ENCODE measurements at regions not wholly inside any gene's neighbourhood (a gene's known extent, or its start where the extent isn't known, plus 50 kb on each side); places are given as distances from the start of the nearest gene placed in this dataset.

GRCh38 chr2:6788614-6789013 is 77.1 kb downstream of the CMPK2 start:
- H3K9me3 Mint-ChIP-seq, result peaks cover 0 to 2% of the 10 kb centered on the region in 2 experiments; a peak in 1 of 5 replicates
- no peak overlapping the region for H3K14ac ChIP-seq (ENCODE audit: insufficient read depth, low read length)
- TF ChIP-seq CTCF (conservative IDR thresholded peaks at IDR 0.05), result no peak
- H3K4ac ChIP-seq (ENCODE audit: low read depth, low read length), result no peak overlapping the region
- no peak overlapping the region for H3K9ac ChIP-seq (ENCODE audit: extremely low read depth, insufficient read length, low read length)
- no peak overlapping the region for H2BK20ac ChIP-seq (ENCODE audit: low read depth, low read length, poor library complexity, severe bottlenecking)
- H3K27me3 ChIP-seq (ENCODE audit: insufficient read depth, low read length), result no peaks in the 10 kb centered on the region
- no peak for DNase-seq
- H3K4me1 ChIP-seq (ENCODE audit: insufficient read depth, low read length), result no peaks in the 10 kb centered on the region
- no peak overlapping the region for H4K5ac ChIP-seq (ENCODE audit: insufficient read length, low read depth, low read length)
- WGBS (ENCODE audit: extremely low coverage, insufficient read length, low lambda C conversion rate), result no CpG with 5 or more reads among the region's 2 CpGs
- H3K27me3 Mint-ChIP-seq (ENCODE audit: low read depth), result peaks cover 2% of the 10 kb centered on the region
- H3K79me2 ChIP-seq (ENCODE audit: insufficient read depth, low read length), result no peaks in the 10 kb centered on the region
- H2AFZ ChIP-seq (ENCODE audit: low read length), result no peak overlapping the region
- H3T11ph ChIP-seq (ENCODE audit: low read length), result no peak overlapping the region
- no peak overlapping the region; a peak in 1 of 7 replicates for H3K27ac Mint-ChIP-seq
- H3K23ac ChIP-seq (ENCODE audit: insufficient read length, low read depth, low read length), result no peak overlapping the region
- H3K4me3 Mint-ChIP-seq, result no peak overlapping the region
- 0 out of 4 replicates have a peak, but pooled peaks cover 0 to 2% of the 10 kb centered on the region in 2 experiments for H3K4me1 Mint-ChIP-seq
- no peak overlapping the region for H3K18ac ChIP-seq (ENCODE audit: insufficient read length, low read depth, low read length)
- H2BK5ac ChIP-seq (ENCODE audit: insufficient read length, low read length), result no peak overlapping the region
- H3K9me3 ChIP-seq (ENCODE audit: control insufficient read depth, low read depth, low read length), result no peaks in the 10 kb centered on the region
- H3K27ac ChIP-seq (ENCODE audit: insufficient read length, low read depth, low read length), result no peak overlapping the region
- no peak overlapping the region for H2BK15ac ChIP-seq (ENCODE audit: low read depth, low read length)
- H2BK12ac ChIP-seq (ENCODE audit: insufficient read length, low read depth, low read length), result no peak overlapping the region
- no peak overlapping the region for H4K91ac ChIP-seq (ENCODE audit: insufficient read length, low read depth, low read length)
- no peaks in the 10 kb centered on the region for H3K79me1 ChIP-seq (ENCODE audit: insufficient read depth, low read depth, low read length, poor library complexity, severe bottlenecking)
- no peaks in the 10 kb centered on the region for H3K36me3 Mint-ChIP-seq (ENCODE audit: insufficient read depth in 1 of 3, low read depth in 3 of 3)
- no peak overlapping the region for H2AK5ac ChIP-seq (ENCODE audit: insufficient read length, low read length)
- H3K23me2 ChIP-seq (ENCODE audit: insufficient read length, low read depth, low read length, poor library complexity, severe bottlenecking), result no peaks in the 10 kb centered on the region
- no peak overlapping the region for H3K4me2 ChIP-seq (ENCODE audit: insufficient read depth, insufficient read length, low read length)
- no peak overlapping the region for H3K56ac ChIP-seq (ENCODE audit: insufficient read length, low read depth, low read length)
- no peak overlapping the region for H2BK120ac ChIP-seq (ENCODE audit: low read depth, low read length, poor library complexity, severe bottlenecking)
- H4K8ac ChIP-seq (replicated peaks; ENCODE audit: insufficient read length, low read depth, low read length), result no peak overlapping the region
- no peaks in the 10 kb centered on the region for H4K20me1 ChIP-seq (ENCODE audit: control insufficient read depth, insufficient read depth, insufficient read length)

Data from H9 (cell line).